HG03064 (cell line): ENCODE measurements at regions not wholly inside any gene's neighbourhood (a gene's known extent, or its start where the extent isn't known, plus 50 kb on each side); places are given as distances from the start of the nearest gene placed in this dataset.
A peak's percentile ranks its signal among the peaks of the same experiment; 100 is the strongest.

Experiments
- ATAC-seq: cut with Tn5 transposase; IDR thresholded peaks from one replicate; pipeline ENCODE4 v1.9.1; 2021; ENCODE audit warnings: low read depth; ENCODE audit not compliant: unreplicated experiment

- peak; percentile 36 for ATAC-seq
Measured at GRCh38 chr12:92539976-92540781, 162.6 kb upstream of the PLEKHG7 start.

GRCh38 chr12:92539110-92539749 is 163.6 kb upstream of the PLEKHG7 start:
- ATAC-seq: peak; percentile 33

DNA sequence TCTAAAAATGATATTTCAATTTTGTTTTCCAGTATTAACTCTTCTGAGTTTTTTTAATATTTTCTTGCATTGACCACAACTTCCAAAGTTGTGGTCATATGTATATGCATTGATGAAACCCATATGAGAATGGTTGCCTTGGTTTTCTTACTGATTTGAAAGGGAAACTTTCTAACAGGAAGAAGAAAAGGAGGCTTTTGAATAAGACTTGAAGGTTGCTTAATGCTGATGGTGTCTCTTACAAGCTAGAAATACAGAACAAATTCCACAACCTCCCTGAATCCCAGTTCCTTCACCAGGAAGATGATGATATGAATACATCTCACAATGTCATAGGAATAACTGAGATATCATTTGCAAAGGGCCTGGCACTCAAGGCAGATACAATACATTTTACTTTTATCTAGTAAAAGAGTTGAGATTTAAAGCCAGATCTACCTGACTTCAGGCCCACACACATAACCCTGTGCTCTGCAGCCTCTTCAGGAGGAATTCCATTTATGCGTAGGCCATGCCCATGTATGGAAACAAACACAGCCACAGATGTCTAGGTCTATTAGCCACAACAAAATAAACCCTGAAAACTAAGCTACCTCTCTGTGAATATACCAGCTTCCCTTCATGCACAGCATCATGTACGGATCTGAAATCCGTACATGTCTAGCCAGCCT is 165.4 kb upstream of the PLEKHG7 start:
- ATAC-seq: no peak

- ATAC-seq: no peak
Measured at GRCh38 chr12:92535961-92536360, 166.8 kb upstream of the PLEKHG7 start.

DNA sequence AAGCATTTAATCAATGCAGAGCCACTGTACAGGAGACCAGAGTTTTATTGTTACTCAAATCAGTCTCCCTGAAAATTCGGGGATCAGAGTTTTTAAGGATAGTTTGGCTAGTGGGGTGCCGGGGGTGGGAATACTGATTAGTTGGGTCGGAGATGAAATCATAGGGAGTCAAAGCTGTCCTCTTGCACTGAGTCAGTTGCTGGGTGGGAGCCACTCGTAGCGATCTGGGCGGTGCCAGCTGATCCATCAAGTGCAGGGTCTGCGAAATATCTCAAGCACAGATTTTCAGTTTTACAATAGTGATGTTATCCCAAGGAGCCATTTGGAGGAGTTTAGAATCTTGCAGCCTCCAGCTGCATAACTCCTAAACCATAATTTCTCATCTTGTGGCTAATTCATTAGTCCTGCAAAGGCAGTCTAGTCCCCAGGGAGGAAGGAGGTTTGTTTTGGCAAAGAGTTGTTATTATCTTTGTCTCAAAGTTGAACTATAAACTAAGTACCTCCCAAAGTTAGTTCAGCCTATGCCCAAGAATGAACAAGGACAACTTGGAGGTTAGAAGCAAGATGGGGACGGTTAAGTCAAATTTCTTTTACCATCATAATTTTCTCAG is 169.4 kb upstream of the PLEKHG7 start:
- no peak for ATAC-seq

- no peak for ATAC-seq
Measured at GRCh38 chr12:92530706-92531105, 172.1 kb upstream of the PLEKHG7 start.

DNA sequence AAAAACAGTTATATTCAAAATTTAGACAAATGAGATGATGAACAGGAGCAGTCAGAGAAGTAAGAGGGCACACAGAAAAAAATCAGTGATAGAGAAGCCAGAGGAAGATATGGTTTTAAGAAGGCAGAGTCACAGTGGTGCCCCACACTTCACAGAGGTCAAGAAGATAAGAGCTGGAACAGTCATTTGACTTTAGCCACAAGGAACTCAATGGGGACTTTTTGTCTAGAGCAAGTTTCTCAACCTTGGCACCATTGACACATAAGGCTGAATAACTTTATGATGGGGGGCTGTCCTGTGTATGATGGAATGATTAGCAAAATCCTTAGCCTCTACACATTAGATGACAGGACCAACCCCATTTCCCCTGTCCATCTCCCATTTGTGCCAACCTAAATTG is 172.8 kb upstream of the PLEKHG7 start:
- no peak for ATAC-seq

GRCh38 chr12:92528586-92528985 is 174.2 kb upstream of the PLEKHG7 start:
- no peak for ATAC-seq

GRCh38 chr12:92528097-92528496 is 174.7 kb upstream of the PLEKHG7 start:
- no peak for ATAC-seq

GRCh38 chr12:92524489-92524888 is 178.3 kb upstream of the PLEKHG7 start:
- no peak for ATAC-seq

GRCh38 chr12:92520511-92520910 is 182.3 kb upstream of the PLEKHG7 start:
- ATAC-seq: no peak

- ATAC-seq: no peak
Measured at GRCh38 chr12:92519284-92519683, 183.5 kb upstream of the PLEKHG7 start.

DNA sequence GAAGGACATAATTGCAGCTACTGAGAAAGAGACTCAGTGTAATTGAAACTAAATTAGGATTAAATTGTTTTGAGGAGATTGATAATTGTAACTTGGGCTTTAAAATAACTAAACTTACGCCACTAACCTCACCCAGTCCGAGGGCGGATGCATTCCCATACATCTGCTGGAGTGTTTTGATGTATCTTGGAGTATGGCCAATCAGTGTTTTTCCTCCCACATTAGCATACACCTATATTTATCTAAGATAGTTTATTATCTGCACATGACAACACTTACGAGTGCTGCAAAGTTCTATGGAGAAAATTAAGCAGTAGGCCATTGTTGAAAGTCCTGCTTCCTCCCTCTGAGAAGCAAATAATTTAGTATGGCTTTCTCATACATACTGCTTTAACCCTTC is 184.7 kb upstream of the PLEKHG7 start:
- ATAC-seq: no peak

- no peak for ATAC-seq
Measured at GRCh38 chr12:92516277-92516600, 186.6 kb upstream of the PLEKHG7 start.

DNA sequence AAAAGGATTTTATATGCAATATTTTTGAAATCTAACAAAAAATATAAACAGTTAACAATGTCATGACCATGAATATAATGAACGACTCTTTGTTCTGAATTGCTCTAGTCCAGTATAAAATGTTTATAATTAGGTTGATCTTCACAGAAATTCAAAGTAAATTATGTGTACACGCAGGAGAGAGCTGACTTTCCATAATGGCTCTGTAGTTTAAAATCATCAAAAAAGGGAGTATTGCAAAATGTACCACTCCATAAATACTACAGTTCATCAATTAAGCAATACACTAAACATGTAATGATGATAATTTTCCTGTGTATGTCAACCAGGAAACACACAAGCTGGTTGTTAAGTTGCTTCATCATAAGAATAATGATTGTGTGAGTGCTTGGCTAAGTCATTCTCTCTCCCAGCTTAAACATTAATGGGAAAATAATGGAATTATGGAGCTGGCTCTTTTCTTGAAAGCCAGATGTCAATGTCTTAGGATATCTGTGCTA is 189.5 kb upstream of the PLEKHG7 start:
- ATAC-seq: no peak

- no peak for ATAC-seq
Measured at GRCh38 chr12:92511786-92512185, 191.0 kb upstream of the PLEKHG7 start.

GRCh38 chr12:92509156-92509738 is 193.5 kb upstream of the PLEKHG7 start:
- ATAC-seq: no peak

DNA sequence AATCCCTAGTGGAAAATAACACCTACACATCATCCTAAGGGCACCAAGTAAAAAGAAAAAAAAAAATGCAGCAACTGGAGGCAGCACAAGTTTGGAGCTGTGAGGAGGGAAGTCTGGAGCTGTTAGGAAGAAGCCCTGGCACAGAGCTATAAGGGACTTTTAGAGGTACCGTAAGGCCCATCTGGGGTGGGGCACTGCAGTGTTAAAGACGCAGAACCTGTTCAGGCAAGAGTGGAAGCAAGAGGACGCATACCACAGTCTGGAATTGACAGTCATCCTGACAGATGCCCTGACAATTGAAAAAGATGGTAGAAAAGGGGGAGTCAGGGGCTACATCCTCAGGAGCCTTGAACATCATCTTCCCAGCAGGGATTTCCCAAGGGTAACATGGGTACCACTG is 195.9 kb upstream of the PLEKHG7 start:
- no peak for ATAC-seq

- ATAC-seq: no peak
Measured at GRCh38 chr12:92506460-92506859, 196.3 kb upstream of the PLEKHG7 start.

GRCh38 chr12:92505254-92506231 is 197.2 kb upstream of the PLEKHG7 start:
- no peak for ATAC-seq
